Neural cell (in vitro differentiated cells): ENCODE measurements at regions not wholly inside any gene's neighbourhood (a gene's known extent, or its start where the extent isn't known, plus 50 kb on each side); places are given as distances from the start of the nearest gene placed in this dataset.

Experiments used
- H2AFZ ChIP-seq: fragments of 200-600, 300-800 bp; sonication (generic), shearing (Covaris generic); 2 replicates; pipeline ENCODE4 v1.6.0; 2014; ENCODE audit warnings: low read depth, mild to moderate bottlenecking, antibody characterized with exemption, low read length, moderate library complexity
- H3F3A ChIP-seq: fragments of 200-600 bp; shearing (Covaris generic); 2 replicates; pipeline ENCODE4 v1.6.1; 2016; ENCODE audit warnings: mild to moderate bottlenecking, moderate library complexity, mixed read lengths, antibody characterized with exemption, low read length; ENCODE audit not compliant: insufficient read depth, poor library complexity, severe bottlenecking
- H3K27ac ChIP-seq: fragments of 200-600, 300-800 bp; sonication (generic), shearing (Covaris generic); 2 replicates; pipeline ENCODE4 v1.5.1; 2014; ENCODE audit warnings: mild to moderate bottlenecking, low read length, moderate library complexity
- H3K27me3 ChIP-seq: fragments of 300-800, 200-600 bp; sonication (generic), shearing (Covaris generic); 2 replicates; pipeline ENCODE4 v1.6.0; 2014; ENCODE audit warnings: mild to moderate bottlenecking, low read depth, low read length, moderate library complexity; ENCODE audit not compliant: insufficient read depth
- H3K36me3 ChIP-seq: fragments of 300-800, 200-600 bp; sonication (generic), shearing (Covaris generic); 2 replicates; pipeline ENCODE4 v1.5.1; 2014; ENCODE audit warnings: mild to moderate bottlenecking, antibody characterized with exemption, low read length, moderate library complexity; ENCODE audit not compliant: insufficient read depth
- H3K4me2 ChIP-seq: fragments of 300-800, 200-600 bp; sonication (generic), shearing (Covaris generic); 2 replicates; pipeline ENCODE4 v1.6.0; 2014; ENCODE audit warnings: mild to moderate bottlenecking, low read length
- H3K4me3 ChIP-seq: fragments of 300-800, 200-600 bp; sonication (generic), shearing (Covaris generic); 2 replicates; pipeline ENCODE4 v1.5.1; 2014; ENCODE audit warnings: mild to moderate bottlenecking, low read length, moderate library complexity
- H3K79me2 ChIP-seq: fragments of 200-600 bp; shearing (Covaris generic); replicated peaks from 2 replicates; pipeline ENCODE4 v1.6.0; 2014; ENCODE audit warnings: mild to moderate bottlenecking, low read length, moderate library complexity; ENCODE audit not compliant: insufficient read depth
- H3K9ac ChIP-seq: fragments of 300-800, 200-600 bp; sonication (generic), shearing (Covaris generic); 2 replicates; pipeline ENCODE4 v1.6.1; 2016; ENCODE audit warnings: mild to moderate bottlenecking, low read length, mixed read lengths
- H3K9me2 ChIP-seq: fragments of 200-600 bp; shearing (Covaris generic); 2 replicates; pipeline ENCODE4 v1.6.1; 2016; ENCODE audit warnings: mild to moderate bottlenecking, low read length, mixed read lengths; ENCODE audit not compliant: insufficient read depth
- H3K9me3 ChIP-seq: fragments of 200-600, 300-800 bp; sonication (generic), shearing (Covaris generic); 2 replicates; pipeline ENCODE4 v1.6.1; 2016; ENCODE audit warnings: mild to moderate bottlenecking, mixed run types, low read length, moderate library complexity, mixed read lengths
- H4K20me1 ChIP-seq: fragments of 200-600 bp; shearing (Covaris generic); 2 replicates; pipeline ENCODE4 v1.6.1; 2016; ENCODE audit warnings: mild to moderate bottlenecking, mixed run types; ENCODE audit not compliant: insufficient read depth
- CTCF ChIP-seq: fragments of 450-650 bp; IDR thresholded peaks from 2 replicates; pipeline ENCODE4 v1.5.1; 2014; ENCODE audit warnings: antibody characterized with exemption, mild to moderate bottlenecking, moderate library complexity; ENCODE audit not compliant: poor library complexity, severe bottlenecking
- EP300 ChIP-seq: fragments of 450-650 bp; conservative IDR thresholded peaks from 2 replicates; pipeline ENCODE4 v1.6.1; 2014; ENCODE audit warnings: antibody characterized with exemption, mild to moderate bottlenecking, moderate library complexity; ENCODE audit not compliant: poor library complexity, severe bottlenecking
- EZH2 ChIP-seq: fragments of 200-600, 300-800 bp; shearing (Covaris generic), sonication (generic); IDR thresholded peaks from 2 replicates; pipeline ENCODE4 v1.6.1; 2014; ENCODE audit warnings: antibody characterized with exemption, low read length, borderline replicate concordance, mild to moderate bottlenecking; ENCODE audit not compliant: insufficient read depth, poor library complexity, severe bottlenecking
- MXI1 ChIP-seq: fragments of 450-650 bp; conservative IDR thresholded peaks from 2 replicates; pipeline ENCODE4 v1.6.1; 2014; ENCODE audit warnings: antibody characterized with exemption, mild to moderate bottlenecking; ENCODE audit not compliant: poor library complexity, severe bottlenecking
- POLR2AphosphoS5 ChIP-seq: IDR thresholded peaks from 2 replicates; pipeline ENCODE4 v1.6.1; 2012
- RAD21 ChIP-seq: fragments of 450-650 bp; conservative IDR thresholded peaks from 2 replicates; pipeline ENCODE4 v1.6.1; 2014; ENCODE audit warnings: antibody characterized with exemption, mild to moderate bottlenecking, moderate library complexity
- REST ChIP-seq: IDR thresholded peaks from 2 replicates; pipeline ENCODE4 v1.6.1; 2012; ENCODE audit warnings: borderline replicate concordance
- SMC3 ChIP-seq: fragments of 450-650 bp; conservative IDR thresholded peaks from 2 replicates; pipeline ENCODE4 v1.6.1; 2014; ENCODE audit warnings: antibody characterized with exemption, mild to moderate bottlenecking, moderate library complexity; ENCODE audit not compliant: poor library complexity
- TAF1 ChIP-seq: IDR thresholded peaks from 2 replicates; pipeline ENCODE4 v1.6.1; 2012; ENCODE audit warnings: low read depth

- Histone ChIP-seq H3K79me2 (no peaks in the 10 kb centered on the region), H3K27me3 (no peaks in the 10 kb centered on the region), H3F3A (no peaks in the 10 kb centered on the region), H4K20me1 (no peaks in the 10 kb centered on the region), H3K36me3 (no peaks in the 10 kb centered on the region), H2AFZ (no peak overlapping the region), H3K9me2 (no peaks in the 10 kb centered on the region), H3K9ac (no peak overlapping the region), H3K27ac (no peak overlapping the region), H3K4me2 (no peak overlapping the region), H3K9me3 (no peaks in the 10 kb centered on the region), H3K4me3 (no peak overlapping the region)
- TF ChIP-seq EZH2 (no peak), SMC3 (no peak), POLR2AphosphoS5 (no peak), CTCF (no peak), RAD21 (no peak), MXI1 (no peak), TAF1 (no peak), REST (no peak), EP300 (no peak)
Observed at GRCh38 chr1:101363891-101364318, 127.1 kb downstream of the S1PR1 start.

GRCh38 chr1:101364370-101365120 lies 127.7 kb downstream of the S1PR1 start:
- Histone ChIP-seq H3K27ac (no peak overlapping the region), H3K27me3 (no peaks in the 10 kb centered on the region), H2AFZ (no peak overlapping the region), H3K9me3 (no peaks in the 10 kb centered on the region), H3K36me3 (no peaks in the 10 kb centered on the region), H4K20me1 (no peaks in the 10 kb centered on the region), H3F3A (no peaks in the 10 kb centered on the region), H3K4me3 (no peak overlapping the region), H3K79me2 (no peaks in the 10 kb centered on the region), H3K9me2 (no peaks in the 10 kb centered on the region), H3K4me2 (no peak overlapping the region), H3K9ac (no peak overlapping the region)
- TF ChIP-seq MXI1, result no peak
- no peak for TF ChIP-seq EP300
- no peak for TF ChIP-seq RAD21
- no peak for TF ChIP-seq REST
- no peak for TF ChIP-seq CTCF
- TF ChIP-seq POLR2AphosphoS5, result no peak
- no peak for TF ChIP-seq TAF1
- TF ChIP-seq SMC3, result no peak
- no peak for TF ChIP-seq EZH2
